ENCODE measurements at regions not wholly inside any gene's neighbourhood (a gene's known extent, or its start where the extent isn't known, plus 50 kb on each side); places are given as distances from the start of the nearest gene placed in this dataset.

- WGBS, 2 experiments (ENCODE audit: extremely low coverage in 1 of 2, insufficient coverage in 1 of 2, insufficient read length in 1 of 2, insufficient replicate concordance in 2 of 2, low coverage in 1 of 2, low lambda C conversion rate in 2 of 2, missing lambda C conversion rate in 1 of 2), result 100% methylated on average over 1 of the region's 1 CpG; no CpG with 5 or more reads in 1 of the 2 experiments
- H2BK20ac ChIP-seq (ENCODE audit: low read length), result no peak overlapping the region
- no peak overlapping the region for H2AK5ac ChIP-seq (ENCODE audit: low read depth, low read length)
- no peak overlapping the region for H4K91ac ChIP-seq (replicated peaks; ENCODE audit: insufficient read length, low read length)
- no peak overlapping the region for H3K56ac ChIP-seq (replicated peaks; ENCODE audit: insufficient read length, low read depth, low read length)
- CTCF ChIA-PET (ENCODE audit: partially characterized antibody), result interaction anchor here (0.6 to 1.7 kb wide), 3 partner anchors 9 to 71 kb away, joined by 3 to 5 read pairs (median 5); no protein-coding TSS in a partner anchor
- no peak overlapping the region for H3K4me2 ChIP-seq (ENCODE audit: insufficient read depth in 1 of 2, low read depth in 2 of 2, low read length in 2 of 2)
- no peak overlapping the region for H4K5ac ChIP-seq (ENCODE audit: insufficient read length, low read depth, low read length)
- no peak overlapping the region for H3K18ac ChIP-seq (ENCODE audit: extremely low read depth, low read length)
- H3K9me3 ChIP-seq (ENCODE audit: insufficient read depth in 2 of 2, low read depth in 1 of 2, low read length in 1 of 2), result no peaks in the 10 kb centered on the region
- DNase-seq (ENCODE audit: low read depth in 1 of 2, low spot score in 2 of 2) (no peak), FAIRE-seq (no peak)
- no peak overlapping the region for H3K4me3 ChIP-seq (ENCODE audit: extremely low read depth in 1 of 4, insufficient read depth in 2 of 4, low read depth in 3 of 4, low read length in 4 of 4)
- no peak overlapping the region for H2BK15ac ChIP-seq (ENCODE audit: low read length)
- H4K8ac ChIP-seq (ENCODE audit: extremely low read depth, insufficient read depth, low read length), result no peak overlapping the region
- no peak overlapping the region for H2BK12ac ChIP-seq (ENCODE audit: low read depth, low read length)
- no peak overlapping the region for H3K14ac ChIP-seq (ENCODE audit: insufficient read length)
- H3K36me3 ChIP-seq (ENCODE audit: control insufficient read depth in 2 of 4, insufficient read depth in 4 of 4, low read length in 3 of 4), result no peaks in the 10 kb centered on the region
- no peak overlapping the region for H2AFZ ChIP-seq (ENCODE audit: low read length)
- no peak overlapping the region for H3K27ac ChIP-seq (ENCODE audit: low read depth, low read length)
- no peaks in the 10 kb centered on the region for H3K79me1 ChIP-seq (ENCODE audit: low read depth, low read length)
- H3K79me2 ChIP-seq (ENCODE audit: control insufficient read depth in 1 of 2, insufficient read depth in 2 of 2, low read length in 2 of 2), result no peaks in the 10 kb centered on the region
- TF ChIP-seq RAD21 (IDR thresholded peaks at IDR 0.05 in 1 of 2, conservative IDR thresholded peaks at IDR 0.05 in 1 of 2; ENCODE audit: low read depth in 2 of 2, low read length in 2 of 2), result peak; percentile 17 to 29; a peak in 2 of 4 replicates
- no peak for TF ChIP-seq TEAD4 (IDR thresholded peaks at IDR 0.05; ENCODE audit: low read depth, low read length)
- H2BK120ac ChIP-seq (replicated peaks; ENCODE audit: low read depth, low read length), result no peak overlapping the region
- H3K9ac ChIP-seq (replicated peaks in 1 of 4; ENCODE audit: extremely low read depth in 1 of 4, low read depth in 3 of 4, low read length in 3 of 4), result no peak overlapping the region
- no peak overlapping the region for H3K23ac ChIP-seq (ENCODE audit: insufficient read length)
- POLR2A ChIA-PET (ENCODE audit: partially characterized antibody), result no interaction called here
- H3K27me3 ChIP-seq (replicated peaks in 1 of 4; ENCODE audit: control insufficient read depth in 3 of 4, extremely low read depth in 1 of 4, insufficient read depth in 3 of 4, low read length in 3 of 4), result no peaks in the 10 kb centered on the region
- no peaks in the 10 kb centered on the region for H3K23me2 ChIP-seq (ENCODE audit: low read depth, low read length)
- no peaks in the 10 kb centered on the region for H4K20me1 ChIP-seq (replicated peaks in 1 of 2; ENCODE audit: control insufficient read depth in 1 of 2, insufficient read depth in 2 of 2, low read length in 2 of 2)
- H2BK5ac ChIP-seq (ENCODE audit: low read depth, low read length), result no peak overlapping the region
- H3K4ac ChIP-seq (replicated peaks; ENCODE audit: insufficient read length, low read depth, low read length), result no peak overlapping the region
- H3K4me1 ChIP-seq (replicated peaks in 1 of 4; ENCODE audit: control insufficient read depth in 3 of 4, insufficient read depth in 4 of 4, low read length in 3 of 4), result no peaks in the 10 kb centered on the region
These were observed 1274.9 kb upstream of the SORCS1 start for GRCh38 chr10:108439397-108439796.
